ENCODE measurements at regions not wholly inside any gene's neighbourhood (a gene's known extent, or its start where the extent isn't known, plus 50 kb on each side); places are given as distances from the start of the nearest gene placed in this dataset.

DNA sequence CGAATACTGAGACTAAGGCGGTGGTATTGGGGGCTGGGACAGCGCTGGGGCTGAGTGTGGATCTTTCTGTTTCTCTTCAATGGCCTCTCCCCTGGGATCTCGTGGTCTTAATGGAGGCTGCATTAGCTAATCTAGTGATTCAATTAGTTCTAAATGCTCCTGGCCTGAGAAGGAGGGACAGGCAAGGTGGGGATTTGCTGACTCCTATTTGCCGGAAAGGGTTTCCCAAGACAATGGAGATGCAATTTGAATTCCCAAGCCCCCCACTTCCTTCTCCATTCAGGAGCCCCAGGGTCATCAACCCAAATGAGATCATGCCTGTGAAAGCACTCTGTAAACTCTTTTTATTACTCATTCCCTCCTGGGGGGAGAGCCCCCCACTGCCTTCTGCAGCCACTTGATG is 111.7 kb upstream of the PLXNA4 start:
- no peak overlapping the region for H3K4me3 Mint-ChIP-seq
- peaks cover 36% of the 10 kb centered on the region for H3K36me3 Mint-ChIP-seq (ENCODE audit: low read depth)
- H3K4me1 Mint-ChIP-seq, result peaks cover 16% of the 10 kb centered on the region
- no peak overlapping the region for H3K27ac ChIP-seq (ENCODE audit: low read depth)
- H3K36me3 ChIP-seq (ENCODE audit: insufficient read depth), result no peaks in the 10 kb centered on the region
- 0 out of 2 replicates have a peak overlapping the region, but pooled peaks have one; percentile 4 for H3K4me2 ChIP-seq
- H3K27me3 ChIP-seq (ENCODE audit: insufficient read depth), result no peaks in the 10 kb centered on the region
- no peak overlapping the region for H3K27ac Mint-ChIP-seq
- peaks cover 8% of the 10 kb centered on the region for H3K27me3 Mint-ChIP-seq (ENCODE audit: insufficient read depth, low read depth, poor library complexity)
- no peaks in the 10 kb centered on the region for H3K4me1 ChIP-seq (ENCODE audit: insufficient read depth)
- peaks cover 19% of the 10 kb centered on the region; the same call in 1 of the 2 replicates for H3K9me2 ChIP-seq (ENCODE audit: insufficient read depth)
- no peaks in the 10 kb centered on the region for H4K20me1 ChIP-seq (replicated peaks; ENCODE audit: insufficient read depth)
- ATAC-seq (peak; percentile 85), DNase-seq (ENCODE audit: low spot score) (no peak)
- no peak overlapping the region; the same call in 1 of the 2 replicates for H2AFZ ChIP-seq
- H3K9me3 Mint-ChIP-seq, result peaks cover 37% of the 10 kb centered on the region
- TF ChIP-seq, protein P1, sequence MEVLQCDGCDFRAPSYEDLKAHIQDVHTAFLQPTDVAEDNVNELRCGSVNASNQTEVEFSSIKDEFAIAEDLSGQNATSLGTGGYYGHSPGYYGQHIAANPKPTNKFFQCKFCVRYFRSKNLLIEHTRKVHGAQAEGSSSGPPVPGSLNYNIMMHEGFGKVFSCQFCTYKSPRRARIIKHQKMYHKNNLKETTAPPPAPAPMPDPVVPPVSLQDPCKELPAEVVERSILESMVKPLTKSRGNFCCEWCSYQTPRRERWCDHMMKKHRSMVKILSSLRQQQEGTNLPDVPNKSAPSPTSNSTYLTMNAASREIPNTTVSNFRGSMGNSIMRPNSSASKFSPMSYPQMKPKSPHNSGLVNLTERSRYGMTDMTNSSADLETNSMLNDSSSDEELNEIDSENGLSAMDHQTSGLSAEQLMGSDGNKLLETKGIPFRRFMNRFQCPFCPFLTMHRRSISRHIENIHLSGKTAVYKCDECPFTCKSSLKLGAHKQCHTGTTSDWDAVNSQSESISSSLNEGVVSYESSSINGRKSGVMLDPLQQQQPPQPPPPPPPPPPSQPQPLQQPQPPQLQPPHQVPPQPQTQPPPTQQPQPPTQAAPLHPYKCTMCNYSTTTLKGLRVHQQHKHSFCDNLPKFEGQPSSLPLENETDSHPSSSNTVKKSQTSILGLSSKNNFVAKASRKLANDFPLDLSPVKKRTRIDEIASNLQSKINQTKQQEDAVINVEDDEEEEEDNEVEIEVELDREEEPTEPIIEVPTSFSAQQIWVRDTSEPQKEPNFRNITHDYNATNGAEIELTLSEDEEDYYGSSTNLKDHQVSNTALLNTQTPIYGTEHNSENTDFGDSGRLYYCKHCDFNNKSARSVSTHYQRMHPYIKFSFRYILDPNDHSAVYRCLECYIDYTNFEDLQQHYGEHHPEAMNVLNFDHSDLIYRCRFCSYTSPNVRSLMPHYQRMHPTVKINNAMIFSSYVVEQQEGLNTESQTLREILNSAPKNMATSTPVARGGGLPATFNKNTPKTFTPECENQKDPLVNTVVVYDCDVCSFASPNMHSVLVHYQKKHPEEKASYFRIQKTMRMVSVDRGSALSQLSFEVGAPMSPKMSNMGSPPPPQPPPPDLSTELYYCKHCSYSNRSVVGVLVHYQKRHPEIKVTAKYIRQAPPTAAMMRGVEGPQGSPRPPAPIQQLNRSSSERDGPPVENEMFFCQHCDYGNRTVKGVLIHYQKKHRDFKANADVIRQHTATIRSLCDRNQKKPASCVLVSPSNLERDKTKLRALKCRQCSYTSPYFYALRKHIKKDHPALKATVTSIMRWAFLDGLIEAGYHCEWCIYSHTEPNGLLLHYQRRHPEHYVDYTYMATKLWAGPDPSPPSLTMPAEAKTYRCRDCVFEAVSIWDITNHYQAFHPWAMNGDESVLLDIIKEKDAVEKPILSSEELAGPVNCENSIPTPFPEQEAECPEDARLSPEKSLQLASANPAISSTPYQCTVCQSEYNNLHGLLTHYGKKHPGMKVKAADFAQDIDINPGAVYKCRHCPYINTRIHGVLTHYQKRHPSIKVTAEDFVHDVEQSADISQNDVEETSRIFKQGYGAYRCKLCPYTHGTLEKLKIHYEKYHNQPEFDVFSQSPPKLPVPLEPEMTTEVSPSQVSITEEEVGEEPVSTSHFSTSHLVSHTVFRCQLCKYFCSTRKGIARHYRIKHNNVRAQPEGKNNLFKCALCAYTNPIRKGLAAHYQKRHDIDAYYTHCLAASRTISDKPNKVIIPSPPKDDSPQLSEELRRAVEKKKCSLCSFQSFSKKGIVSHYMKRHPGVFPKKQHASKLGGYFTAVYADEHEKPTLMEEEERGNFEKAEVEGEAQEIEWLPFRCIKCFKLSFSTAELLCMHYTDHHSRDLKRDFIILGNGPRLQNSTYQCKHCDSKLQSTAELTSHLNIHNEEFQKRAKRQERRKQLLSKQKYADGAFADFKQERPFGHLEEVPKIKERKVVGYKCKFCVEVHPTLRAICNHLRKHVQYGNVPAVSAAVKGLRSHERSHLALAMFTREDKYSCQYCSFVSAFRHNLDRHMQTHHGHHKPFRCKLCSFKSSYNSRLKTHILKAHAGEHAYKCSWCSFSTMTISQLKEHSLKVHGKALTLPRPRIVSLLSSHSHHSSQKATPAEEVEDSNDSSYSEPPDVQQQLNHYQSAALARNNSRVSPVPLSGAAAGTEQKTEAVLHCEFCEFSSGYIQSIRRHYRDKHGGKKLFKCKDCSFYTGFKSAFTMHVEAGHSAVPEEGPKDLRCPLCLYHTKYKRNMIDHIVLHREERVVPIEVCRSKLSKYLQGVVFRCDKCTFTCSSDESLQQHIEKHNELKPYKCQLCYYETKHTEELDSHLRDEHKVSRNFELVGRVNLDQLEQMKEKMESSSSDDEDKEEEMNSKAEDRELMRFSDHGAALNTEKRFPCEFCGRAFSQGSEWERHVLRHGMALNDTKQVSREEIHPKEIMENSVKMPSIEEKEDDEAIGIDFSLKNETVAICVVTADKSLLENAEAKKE (CRISPR knock-in tag; IDR thresholded peaks at IDR 0.05), result no peak; the same call in 1 of the 2 replicates
- TF ChIP-seq EZH2 (IDR thresholded peaks at IDR 0.05; ENCODE audit: low read depth, unreplicated experiment), result no peak
- no peaks in the 10 kb centered on the region for H3F3A ChIP-seq (replicated peaks; ENCODE audit: low read depth)
- no peak overlapping the region for H3K4me3 ChIP-seq
- H3K79me2 ChIP-seq (replicated peaks; ENCODE audit: insufficient read depth), result no peaks in the 10 kb centered on the region

GRCh38 chr7:132687016-132687415 is 110.7 kb upstream of the PLXNA4 start:
- Histone ChIP-seq H3K9me2 (ENCODE audit: insufficient read depth) (peaks cover 19% of the 10 kb centered on the region; the same call in 1 of the 2 replicates), H3K4me1 (ENCODE audit: insufficient read depth) (no peaks in the 10 kb centered on the region), H3K36me3 (ENCODE audit: insufficient read depth) (no peaks in the 10 kb centered on the region), H4K20me1 (replicated peaks; ENCODE audit: insufficient read depth) (no peaks in the 10 kb centered on the region), H3K4me3 (no peak overlapping the region), H3F3A (replicated peaks; ENCODE audit: low read depth) (no peaks in the 10 kb centered on the region), H3K79me2 (replicated peaks; ENCODE audit: insufficient read depth) (no peaks in the 10 kb centered on the region), H3K27ac (ENCODE audit: low read depth) (no peak overlapping the region), H3K4me2 (no peak overlapping the region), H2AFZ (no peak overlapping the region), H3K27me3 (ENCODE audit: insufficient read depth) (no peaks in the 10 kb centered on the region)
- no peak for DNase-seq (ENCODE audit: low spot score)
- Mint-ChIP-seq H3K27me3 (ENCODE audit: insufficient read depth, low read depth, poor library complexity) (peaks cover 9% of the 10 kb centered on the region), H3K4me3 (no peak overlapping the region), H3K9me3 (peaks cover 37% of the 10 kb centered on the region), H3K36me3 (ENCODE audit: low read depth) (peaks cover 36% of the 10 kb centered on the region), H3K4me1 (peaks cover 16% of the 10 kb centered on the region), H3K27ac (no peak overlapping the region)
- no peak for ATAC-seq
- no peak for TF ChIP-seq POLR2AphosphoS5 (IDR thresholded peaks at IDR 0.05; ENCODE audit: low read depth)
- TF ChIP-seq STAT1 (IDR thresholded peaks at IDR 0.05; ENCODE audit: unreplicated experiment), result no peak
- no peak for TF ChIP-seq ZNF114 (CRISPR knock-in tag; IDR thresholded peaks at IDR 0.05)
- TF ChIP-seq ZNF331 (CRISPR knock-in tag; IDR thresholded peaks at IDR 0.05; ENCODE audit: low read depth), result no peak
- TF ChIP-seq, protein P2, sequence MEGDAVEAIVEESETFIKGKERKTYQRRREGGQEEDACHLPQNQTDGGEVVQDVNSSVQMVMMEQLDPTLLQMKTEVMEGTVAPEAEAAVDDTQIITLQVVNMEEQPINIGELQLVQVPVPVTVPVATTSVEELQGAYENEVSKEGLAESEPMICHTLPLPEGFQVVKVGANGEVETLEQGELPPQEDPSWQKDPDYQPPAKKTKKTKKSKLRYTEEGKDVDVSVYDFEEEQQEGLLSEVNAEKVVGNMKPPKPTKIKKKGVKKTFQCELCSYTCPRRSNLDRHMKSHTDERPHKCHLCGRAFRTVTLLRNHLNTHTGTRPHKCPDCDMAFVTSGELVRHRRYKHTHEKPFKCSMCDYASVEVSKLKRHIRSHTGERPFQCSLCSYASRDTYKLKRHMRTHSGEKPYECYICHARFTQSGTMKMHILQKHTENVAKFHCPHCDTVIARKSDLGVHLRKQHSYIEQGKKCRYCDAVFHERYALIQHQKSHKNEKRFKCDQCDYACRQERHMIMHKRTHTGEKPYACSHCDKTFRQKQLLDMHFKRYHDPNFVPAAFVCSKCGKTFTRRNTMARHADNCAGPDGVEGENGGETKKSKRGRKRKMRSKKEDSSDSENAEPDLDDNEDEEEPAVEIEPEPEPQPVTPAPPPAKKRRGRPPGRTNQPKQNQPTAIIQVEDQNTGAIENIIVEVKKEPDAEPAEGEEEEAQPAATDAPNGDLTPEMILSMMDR (conservative IDR thresholded peaks at IDR 0.05; ENCODE audit: low read depth in 2 of 2), result no peak
- TF ChIP-seq EZH2 (IDR thresholded peaks at IDR 0.05; ENCODE audit: low read depth, unreplicated experiment), result no peak
- no peak for TF ChIP-seq EZH2phosphoT487 (IDR thresholded peaks at IDR 0.05; ENCODE audit: unreplicated experiment)

Data from GM23338 (cell line).